Renal cortex interstitium (tissue), 11 donors: ENCODE measurements at regions not wholly inside any gene's neighbourhood (a gene's known extent, or its start where the extent isn't known, plus 50 kb on each side); places are given as distances from the start of the nearest gene placed in this dataset.
"Not testable (repeated sequence)": the region's sequence is repeated elsewhere in the genome, so short reads cannot be mapped to it uniquely, and the experiment has no call there.

Experiments used
- DNase-seq, 11 donors: peaks; one replicate each; pipeline ENCODE4 v3.0.0-alpha.2; 2013; ENCODE audit warnings: low read depth in 9 of 11, low spot score in 4 of 11; ENCODE audit errors: extremely low read depth in 1 of 11

DNA sequence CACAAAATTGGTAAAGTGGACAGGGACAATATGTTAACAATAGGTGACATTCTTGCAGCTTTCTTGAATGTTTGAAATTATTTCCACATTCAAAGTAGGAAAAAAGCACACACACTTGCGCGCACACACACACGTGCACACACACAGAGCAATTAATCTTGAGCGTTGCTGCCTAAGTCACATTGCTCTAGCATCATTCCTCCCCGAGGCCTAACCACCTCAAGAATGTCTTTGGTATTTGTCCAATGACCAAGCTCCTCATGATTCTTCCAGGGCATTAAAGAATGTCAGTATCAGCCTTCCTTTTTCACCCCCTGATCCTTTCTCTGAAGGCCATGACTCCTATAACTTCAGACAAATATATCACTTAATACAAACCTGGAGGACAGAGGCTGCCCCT is 198.1 kb downstream of the NPR3 start:
- peak in 4 of 11 donors; percentile 2 to 11 (median 8) for DNase-seq

GRCh38 chr5:32916648-32917047 is 205.5 kb downstream of the NPR3 start:
- no peak for DNase-seq

GRCh38 chr5:32928761-32929160 is 217.6 kb downstream of the NPR3 start:
- no peak for DNase-seq

- not testable (repeated sequence) for DNase-seq
Observed at GRCh38 chr5:32931438-32931837, 220.3 kb downstream of the NPR3 start.

- DNase-seq: no peak
Observed at GRCh38 chr5:32932241-32932935, 221.3 kb downstream of the NPR3 start.

DNA sequence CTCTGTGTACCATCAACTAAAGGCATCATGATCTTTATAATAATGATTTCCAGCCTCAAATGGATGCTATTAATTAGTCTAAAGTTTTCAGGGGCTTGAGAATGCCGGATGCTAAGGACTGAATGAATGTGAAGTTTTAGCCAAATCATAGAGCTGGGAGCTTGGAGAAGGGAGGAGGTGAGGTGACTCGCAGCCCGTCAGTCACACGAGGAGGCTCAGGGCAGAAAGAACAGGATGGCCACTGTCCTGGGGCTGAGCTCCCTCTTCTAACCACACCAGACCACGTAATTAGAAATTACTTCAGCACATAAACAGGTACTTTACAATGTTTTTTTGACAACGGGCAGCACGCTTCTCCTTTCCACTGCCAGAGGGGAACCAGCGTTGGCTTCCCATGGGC is 222.6 kb downstream of the NPR3 start:
- no peak for DNase-seq

DNA sequence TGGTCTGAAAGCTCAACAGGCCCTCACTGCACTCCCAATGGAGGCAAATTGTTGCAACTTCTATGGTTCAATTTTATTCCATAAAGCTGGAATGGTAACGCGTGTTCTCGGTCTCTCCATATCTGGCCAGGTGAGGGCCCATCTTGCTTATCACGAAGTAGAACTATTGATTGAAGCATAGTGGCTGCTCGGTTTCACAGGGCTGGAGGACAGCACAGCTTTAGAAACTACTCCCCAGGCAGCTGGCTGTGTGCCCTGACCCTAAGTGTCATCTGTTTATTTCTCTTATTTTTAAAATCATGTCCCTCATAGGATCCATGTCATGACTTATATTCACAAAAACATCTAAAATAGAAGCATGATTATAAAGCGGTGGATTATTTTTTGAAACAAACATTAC is 223.4 kb downstream of the NPR3 start:
- no peak for DNase-seq

GRCh38 chr5:32935283-32935682 is 224.2 kb downstream of the NPR3 start:
- DNase-seq: no peak

- no peak for DNase-seq
Observed at GRCh38 chr5:32936329-32936728, 225.2 kb downstream of the NPR3 start.

GRCh38 chr5:32942225-32942989 is 231.3 kb downstream of the NPR3 start:
- no peak for DNase-seq

GRCh38 chr5:32949286-32949970 is 238.3 kb downstream of the NPR3 start:
- no peak for DNase-seq

DNA sequence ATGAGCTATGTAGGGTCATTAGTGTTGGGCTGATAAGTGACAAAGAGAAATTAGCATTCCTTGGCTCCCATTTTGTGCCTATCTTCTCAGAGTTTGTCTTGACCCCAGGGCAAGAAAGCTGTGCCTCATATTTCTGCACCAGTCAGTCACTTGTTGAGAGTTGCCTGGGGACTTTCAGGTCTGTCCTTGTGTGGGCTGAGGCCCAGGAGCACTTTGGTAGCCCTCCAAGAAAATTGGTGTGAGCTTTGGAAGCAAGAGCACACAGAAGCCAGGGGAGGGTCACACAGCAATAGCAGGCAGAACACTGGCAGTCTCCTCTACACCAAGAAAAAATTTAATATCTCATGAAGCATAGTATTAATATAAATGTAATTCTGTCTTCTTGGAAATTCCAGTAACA is 239.9 kb downstream of the NPR3 start:
- no peak for DNase-seq

- no peak for DNase-seq
Observed at GRCh38 chr5:32951878-32952277, 240.8 kb downstream of the NPR3 start.

GRCh38 chr5:32952421-32952820 is 241.3 kb downstream of the NPR3 start:
- DNase-seq: not testable (repeated sequence)

DNA sequence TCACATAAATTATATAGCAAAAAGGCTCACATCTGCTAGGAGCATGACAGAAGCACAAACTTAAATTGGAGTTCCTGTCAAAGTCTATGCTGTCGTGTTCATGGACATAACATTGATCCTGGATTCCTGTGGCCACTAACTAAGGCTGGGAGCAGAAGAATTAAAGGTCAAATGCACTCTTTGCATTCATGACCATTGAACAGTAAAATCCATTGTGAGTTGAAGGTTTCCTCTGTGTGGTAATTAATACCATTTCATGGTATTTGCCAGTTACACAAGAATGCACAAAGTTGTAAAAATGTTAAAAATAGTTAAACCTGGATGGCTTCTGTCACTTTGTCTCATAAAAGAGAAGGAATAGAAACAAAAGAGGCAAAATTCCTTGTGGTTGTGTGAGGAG is 242.6 kb downstream of the NPR3 start:
- DNase-seq: no peak

DNA sequence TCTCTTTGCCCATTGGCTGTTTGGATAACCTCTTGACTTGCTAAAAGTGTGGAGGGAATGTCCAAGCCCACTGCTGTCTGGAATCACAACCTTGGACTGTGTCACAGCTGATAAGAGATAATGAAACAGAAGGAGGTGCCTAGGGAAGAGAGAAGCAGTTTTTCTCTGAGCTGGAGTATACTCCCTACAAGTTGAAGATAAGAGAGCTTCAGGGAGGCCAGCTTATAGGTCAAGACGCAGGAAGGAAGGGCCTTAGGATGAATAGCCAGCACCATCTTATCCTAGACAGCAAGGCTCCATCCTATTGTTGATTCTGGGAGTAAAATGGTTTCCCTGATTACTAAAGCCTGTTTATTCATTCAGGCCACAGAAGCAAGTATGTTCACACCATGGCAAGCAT is 244.7 kb downstream of the NPR3 start:
- no peak for DNase-seq

DNA sequence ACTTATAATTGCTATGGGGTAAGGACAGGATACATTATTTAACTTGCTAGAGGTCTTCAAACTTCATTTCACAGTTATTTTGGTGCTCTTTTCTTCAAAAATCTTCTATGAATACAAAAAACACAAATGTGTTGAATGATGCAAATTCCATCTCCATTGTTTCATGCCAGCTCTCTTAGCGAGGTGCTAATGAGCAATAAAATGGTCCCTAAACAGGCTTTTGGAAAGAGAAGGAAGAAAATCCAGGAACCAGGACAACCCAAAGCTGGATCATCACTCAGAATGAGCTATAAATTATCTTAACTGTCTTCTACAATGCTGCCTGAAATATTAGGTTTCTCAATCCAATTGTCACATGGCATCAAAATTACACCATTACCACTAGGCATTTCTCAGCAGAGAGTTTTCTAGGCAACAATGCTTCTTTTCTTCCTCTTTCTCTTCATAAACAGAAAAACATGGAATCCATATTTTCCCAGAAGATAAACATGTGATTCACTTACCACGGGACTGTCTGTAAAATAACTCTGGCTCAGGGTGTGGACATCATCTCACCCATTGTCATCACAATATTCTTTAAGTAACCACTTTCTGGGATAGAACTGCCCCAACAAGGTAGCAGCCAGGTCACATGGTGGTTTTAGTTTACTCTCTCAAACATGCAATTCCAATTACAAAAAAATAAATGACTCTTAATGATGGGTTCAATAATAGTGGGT is 249.4 kb downstream of the NPR3 start:
- DNase-seq: no peak

DNA sequence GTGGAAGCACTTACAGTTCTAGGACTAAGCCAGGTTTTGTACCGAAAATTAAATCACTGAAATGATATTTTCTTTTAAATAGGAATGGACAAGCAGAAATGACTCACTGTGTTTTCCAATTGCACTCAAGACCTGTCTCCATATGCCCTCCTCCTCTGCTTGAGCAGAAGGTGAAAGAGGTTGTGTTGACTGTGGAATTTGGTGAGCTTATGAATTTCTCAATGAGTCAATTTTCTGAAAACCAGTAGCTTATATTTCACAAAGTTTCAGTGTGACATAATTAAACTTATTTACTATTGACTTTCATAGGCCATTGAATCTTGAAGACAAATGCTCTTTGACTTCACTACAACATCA is 249.9 kb downstream of the NPR3 start:
- DNase-seq: no peak

DNA sequence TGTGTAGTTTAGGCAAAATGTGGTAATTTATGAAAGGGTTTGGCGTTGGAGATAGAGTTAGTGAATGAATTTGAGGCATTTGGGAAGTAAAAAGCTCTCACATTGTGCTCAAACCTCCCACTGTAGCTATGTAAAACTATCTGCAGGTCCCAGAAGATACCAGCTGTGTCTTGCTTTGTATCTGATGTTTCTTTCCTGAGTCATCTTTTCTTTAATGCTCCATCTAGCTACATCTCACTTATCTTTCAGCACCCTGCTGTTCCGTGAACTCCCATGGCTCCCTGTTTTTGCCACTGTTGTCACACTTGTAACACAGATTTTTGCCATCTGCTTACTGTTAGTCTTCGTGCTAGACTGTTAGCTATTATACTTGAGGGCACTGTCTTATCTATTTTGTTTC is 253.1 kb downstream of the NPR3 start:
- no peak for DNase-seq

DNA sequence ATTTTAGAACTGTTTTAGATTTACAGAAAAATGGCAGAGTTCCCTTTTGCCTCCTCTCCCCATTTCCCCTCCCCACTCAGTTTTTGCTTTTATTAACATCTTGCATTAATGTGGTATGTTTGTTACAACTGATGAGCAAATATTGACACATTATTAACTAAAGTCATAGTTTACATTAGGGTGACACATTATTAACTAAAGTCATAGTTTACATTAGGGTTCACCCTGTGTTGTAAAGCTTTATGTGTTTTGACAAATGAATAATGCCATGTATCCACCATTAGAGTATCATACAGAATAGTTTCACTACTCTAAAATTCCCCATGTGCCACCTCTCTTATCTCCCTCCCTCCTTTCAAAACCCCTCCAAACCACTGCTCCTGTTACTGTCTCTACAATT is 262.5 kb downstream of the NPR3 start:
- DNase-seq: no peak
